ENCODE measurements at regions not wholly inside any gene's neighbourhood (a gene's known extent, or its start where the extent isn't known, plus 50 kb on each side); places are given as distances from the start of the nearest gene placed in this dataset.

DNA sequence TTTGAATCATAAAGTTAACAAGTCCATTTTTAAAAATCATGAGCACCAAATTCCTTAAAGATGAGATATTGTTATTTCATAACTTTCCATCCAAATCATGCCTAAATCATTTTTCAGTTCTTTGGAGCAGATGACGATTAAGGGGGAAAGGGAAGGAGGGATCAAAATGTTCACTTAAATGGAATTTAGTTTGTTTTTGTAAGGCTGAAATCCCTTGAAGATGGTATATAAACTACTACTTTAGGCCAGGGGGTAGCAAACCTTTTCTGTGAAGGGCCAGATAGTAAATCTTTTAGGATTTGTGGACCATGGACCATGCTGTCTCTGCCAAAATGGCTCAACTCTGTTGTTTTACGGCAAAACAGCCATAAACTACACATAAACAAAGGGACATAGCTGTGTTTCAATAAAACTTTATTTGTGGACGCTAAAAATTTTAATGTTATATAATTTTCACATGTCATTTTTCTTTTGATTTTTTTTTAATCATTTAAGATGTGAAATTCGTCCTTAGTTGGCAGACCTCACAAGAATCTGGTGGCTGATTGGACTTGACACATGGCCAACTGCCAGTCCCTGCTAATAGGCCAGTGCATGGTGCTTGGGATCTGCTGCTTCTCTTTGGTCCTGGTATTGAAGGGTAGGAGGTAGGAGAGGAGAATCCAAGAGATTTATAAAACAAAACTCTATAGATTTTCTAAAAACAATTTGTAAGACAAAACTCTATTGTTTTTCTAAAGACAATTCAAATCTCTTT, 52.0 kb upstream of the RTN4 start:
- no peak for DNase-seq

DNA sequence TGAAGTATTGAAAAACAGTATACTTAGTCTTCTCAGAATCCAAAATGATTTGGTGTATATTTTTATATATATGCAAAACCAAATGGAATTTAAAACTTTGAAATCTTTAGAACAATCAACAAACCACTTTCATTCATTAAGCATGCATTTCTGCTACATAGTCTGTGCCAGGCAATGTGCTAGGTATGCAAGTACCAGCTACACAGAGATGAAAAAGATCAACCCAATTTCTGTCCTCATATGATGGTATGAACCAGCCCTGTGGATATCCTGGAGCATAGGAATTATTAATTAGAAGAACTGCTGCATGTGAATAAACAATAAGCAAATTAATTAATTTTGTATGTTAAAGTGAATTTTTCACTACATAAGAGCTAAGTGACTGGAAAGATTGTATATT, 51.2 kb upstream of the RTN4 start:
- DNase-seq, result no peak

DNA sequence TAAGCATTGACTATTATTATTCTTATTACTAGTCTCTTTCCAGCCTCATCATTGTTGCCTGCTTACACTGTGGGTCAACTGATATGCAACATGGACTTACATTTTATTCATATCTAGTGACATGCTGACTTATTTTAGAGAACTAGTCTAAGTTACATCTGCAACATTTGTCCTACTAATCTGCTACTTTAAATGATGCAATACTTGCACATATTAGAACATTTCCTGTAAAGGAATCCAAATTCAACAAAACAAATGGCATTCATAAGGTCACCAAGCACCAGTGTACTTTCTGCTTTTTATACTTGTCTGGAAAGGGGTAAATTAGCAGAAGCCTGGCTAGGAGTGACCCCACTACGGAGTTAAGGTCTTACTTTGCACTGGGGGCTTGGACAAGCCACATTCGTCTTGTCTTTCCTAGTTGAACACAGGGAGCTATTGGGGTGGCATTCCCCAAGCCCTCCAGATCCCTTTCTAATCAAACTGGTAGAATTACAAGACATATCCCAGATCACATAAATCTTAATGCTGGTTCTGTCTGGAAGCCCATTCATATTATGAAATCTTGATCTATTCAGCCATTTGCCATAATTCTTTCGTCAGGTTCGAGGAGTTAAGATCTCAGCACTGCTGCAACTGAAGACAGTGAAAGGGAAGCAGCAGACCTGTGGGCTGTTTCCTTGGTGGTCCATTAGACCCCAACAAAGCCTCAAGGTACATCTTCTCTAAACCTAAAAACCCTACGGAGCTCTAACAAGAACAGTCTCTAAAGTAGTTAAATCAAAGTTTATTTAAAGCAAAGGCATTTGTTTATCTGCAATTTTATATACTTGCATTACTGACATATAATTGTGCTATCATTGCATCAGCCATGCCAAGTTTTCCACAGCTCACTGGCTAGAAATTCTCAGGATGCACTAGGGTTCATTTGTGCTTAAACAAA, 49.9 kb upstream of the RTN4 start:
- no peak for DNase-seq

Measured in muscle of arm (tissue), 1 donor.